GM12878 (cell line): ENCODE measurements at regions not wholly inside any gene's neighbourhood (a gene's known extent, or its start where the extent isn't known, plus 50 kb on each side); places are given as distances from the start of the nearest gene placed in this dataset.

Experiments
- ATAC-seq: fragments of 200-7000 bp; cut with Tn5 transposase; 3 replicates; pipeline ENCODE4 v1.9.1; 2020; ENCODE audit warnings: mild to moderate bottlenecking, moderate library complexity
- BruUV-seq: library from RNA; stranded (reverse); fragments of 400-500 nt; replicated peaks from 2 replicates; lab custom pipeline; 2021; lab: Mats Ljungman, UMichigan
- CTCF ChIA-PET: fragments of 300-600 bp; sonication (Branson Sonifier 250); formaldehyde crosslinking; extraction: SDS; loops from one replicate; lab custom pipeline; 2021; ENCODE audit warnings: inconsistent platforms; lab: Yijun Ruan, JAX
- POLR2A ChIA-PET: fragments of 350-600 bp; formaldehyde crosslinking; extraction: SDS; loops from one replicate; lab custom pipeline; 2021; ENCODE audit warnings: inconsistent platforms; lab: Charles Lee
- RAD21 ChIA-PET: fragments of 300-600 bp; sonication (Branson Sonifier 250); formaldehyde crosslinking; loops from one replicate; lab custom pipeline; 2023; ENCODE audit warnings: antibody characterized with exemption; ENCODE audit not compliant: unreplicated experiment; lab: Charles Lee
- SMC1A ChIA-PET: fragments of 300-600 bp; sonication (Branson Sonifier 250); formaldehyde crosslinking; loops from one replicate; lab custom pipeline; 2023; ENCODE audit not compliant: unreplicated experiment, uncharacterized antibody; lab: Charles Lee
- DNase-seq: peaks from one replicate; pipeline ENCODE4 v3.0.0-alpha.2; 2011; ENCODE audit warnings: low read depth, low spot score
- FAIRE-seq: peaks from 3 replicates; lab custom pipeline; 2011; peaks lifted over from hg19 to GRCh38; lab: Jason Lieb, UNC
- H2AFZ ChIP-seq: 2 replicates; pipeline ENCODE4 v1.6.0; 2011; ENCODE audit warnings: low read depth, low read length, control low read depth; ENCODE audit not compliant: control insufficient read depth
- H3K27ac ChIP-seq: 2 replicates; pipeline ENCODE4 v1.5.1; 2011; ENCODE audit warnings: control low read depth; ENCODE audit not compliant: control insufficient read depth, insufficient read depth
- H3K27me3 ChIP-seq, 2 experiments: replicated peaks in 1 of 2; 2 replicates each; pipeline versions ENCODE4 v1.6.0 to v1.6.1; 2011; ENCODE audit warnings: low read length in 1 of 2; ENCODE audit not compliant: control insufficient read depth in 2 of 2, insufficient read depth in 2 of 2
- H3K36me3 ChIP-seq, 2 experiments: 2 replicates each; pipeline ENCODE4 v1.5.1; 2011; ENCODE audit warnings: low read length in 1 of 2; ENCODE audit not compliant: control insufficient read depth in 2 of 2, insufficient read depth in 2 of 2
- H3K4me1 ChIP-seq: 2 replicates; pipeline ENCODE4 v1.6.1; 2011; ENCODE audit warnings: mild to moderate bottlenecking, low read length, moderate library complexity, mixed read lengths; ENCODE audit not compliant: control insufficient read depth, insufficient read depth
- H3K4me2 ChIP-seq: 2 replicates; pipeline ENCODE4 v1.6.0; 2011; ENCODE audit warnings: control low read depth; ENCODE audit not compliant: control insufficient read depth, insufficient read depth
- H3K4me3 ChIP-seq: fragments of 200-600 bp; sonication (generic); 2 replicates; pipeline ENCODE4 v1.5.1; 2016
- H3K79me2 ChIP-seq: 2 replicates; pipeline ENCODE4 v1.6.0; 2011; ENCODE audit warnings: low read length; ENCODE audit not compliant: control insufficient read depth, insufficient read depth
- H3K9ac ChIP-seq: 2 replicates; pipeline ENCODE4 v1.8.0; 2011; ENCODE audit warnings: low read length, control low read depth, mixed read lengths; ENCODE audit not compliant: control insufficient read depth, insufficient read depth
- H3K9me3 ChIP-seq: replicated peaks from 3 replicates; pipeline ENCODE4 v1.5.1; 2011; ENCODE audit warnings: mild to moderate bottlenecking, low read length; ENCODE audit not compliant: control insufficient read depth, insufficient read depth
- H4K20me1 ChIP-seq: 2 replicates; pipeline ENCODE4 v1.6.0; 2011; ENCODE audit not compliant: control insufficient read depth, insufficient read depth
- CHD1 ChIP-seq: IDR thresholded peaks from 2 replicates; pipeline ENCODE4 v1.6.1; 2012; ENCODE audit warnings: low read depth, low read length, improper control_type of control experiment
- HCFC1 ChIP-seq: fragments of 150-350 bp; IDR thresholded peaks from 2 replicates; pipeline ENCODE4 v1.6.1; 2014; ENCODE audit warnings: low read length
- IKZF2 ChIP-seq, 2 experiments: fragments of 450-650 bp; IDR thresholded peaks; 2 replicates each; pipeline ENCODE4 v1.6.1; 2017; ENCODE audit warnings: mild to moderate bottlenecking in 2 of 2, moderate library complexity in 2 of 2
- KLF5 ChIP-seq: fragments of 450-650 bp; IDR thresholded peaks from 2 replicates; pipeline ENCODE4 v1.6.1; 2014; ENCODE audit warnings: mild to moderate bottlenecking; ENCODE audit not compliant: partially characterized antibody
- MEF2B ChIP-seq: fragments of 450-650 bp; IDR thresholded peaks from 2 replicates; pipeline ENCODE4 v1.6.1; 2018; ENCODE audit warnings: mild to moderate bottlenecking, moderate library complexity; ENCODE audit not compliant: partially characterized antibody, poor library complexity, severe bottlenecking
- PML ChIP-seq: IDR thresholded peaks from 2 replicates; pipeline ENCODE4 v1.6.1; 2012; ENCODE audit warnings: low read length, inconsistent platforms
- SIN3A ChIP-seq: IDR thresholded peaks from 2 replicates; pipeline ENCODE4 v1.6.1; 2012; ENCODE audit warnings: low read depth, low read length, improper control_type of control experiment
- STAT1 ChIP-seq: fragments of 450-650 bp; conservative IDR thresholded peaks from 2 replicates; pipeline ENCODE4 v1.6.1; 2014; ENCODE audit warnings: antibody characterized with exemption, mild to moderate bottlenecking
- TBL1XR1 ChIP-seq: IDR thresholded peaks from 2 replicates; pipeline ENCODE4 v1.6.1; 2012; ENCODE audit warnings: low read depth, low read length, improper control_type of control experiment
- YY1 ChIP-seq: IDR thresholded peaks from 2 replicates; pipeline ENCODE4 v1.6.1; 2011; ENCODE audit warnings: low read depth, mild to moderate bottlenecking, low read length
- ZNF24 ChIP-seq: fragments of 450-650 bp; IDR thresholded peaks from 2 replicates; pipeline ENCODE4 v1.6.1; 2017; ENCODE audit warnings: antibody characterized with exemption, mild to moderate bottlenecking
- ZNF622 ChIP-seq: fragments of 450-650 bp; IDR thresholded peaks from 2 replicates; pipeline ENCODE4 v1.6.1; 2017; ENCODE audit warnings: mild to moderate bottlenecking, inconsistent platforms
- ZSCAN29 ChIP-seq: fragments of 450-650 bp; IDR thresholded peaks from 2 replicates; pipeline ENCODE4 v1.6.1; 2017; ENCODE audit warnings: mild to moderate bottlenecking, moderate library complexity
- WGBS: methylation state at CpG from one replicate; pipeline ENCODE4 v1.1.6; 2016; ENCODE audit warnings: low lambda C conversion rate; ENCODE audit not compliant: insufficient replicate concordance, insufficient coverage; ENCODE audit errors: missing lambda C conversion rate; 5-methylcytosine and 5-hydroxymethylcytosine counted together
- in situ Hi-C: fragments of 300-500 bp; cut with MboI; formaldehyde crosslinking; loops from 9 replicates; pipeline ENCODE4 v1.14.3; 2018; ENCODE audit warnings: mixed read lengths
- intact Hi-C: fragments of 100-400 bp; cut with micrococcal nuclease; formaldehyde crosslinking; loops from one replicate; pipeline ENCODE4 v1.14.2; 2022; ENCODE audit not compliant: unreplicated experiment

DNA sequence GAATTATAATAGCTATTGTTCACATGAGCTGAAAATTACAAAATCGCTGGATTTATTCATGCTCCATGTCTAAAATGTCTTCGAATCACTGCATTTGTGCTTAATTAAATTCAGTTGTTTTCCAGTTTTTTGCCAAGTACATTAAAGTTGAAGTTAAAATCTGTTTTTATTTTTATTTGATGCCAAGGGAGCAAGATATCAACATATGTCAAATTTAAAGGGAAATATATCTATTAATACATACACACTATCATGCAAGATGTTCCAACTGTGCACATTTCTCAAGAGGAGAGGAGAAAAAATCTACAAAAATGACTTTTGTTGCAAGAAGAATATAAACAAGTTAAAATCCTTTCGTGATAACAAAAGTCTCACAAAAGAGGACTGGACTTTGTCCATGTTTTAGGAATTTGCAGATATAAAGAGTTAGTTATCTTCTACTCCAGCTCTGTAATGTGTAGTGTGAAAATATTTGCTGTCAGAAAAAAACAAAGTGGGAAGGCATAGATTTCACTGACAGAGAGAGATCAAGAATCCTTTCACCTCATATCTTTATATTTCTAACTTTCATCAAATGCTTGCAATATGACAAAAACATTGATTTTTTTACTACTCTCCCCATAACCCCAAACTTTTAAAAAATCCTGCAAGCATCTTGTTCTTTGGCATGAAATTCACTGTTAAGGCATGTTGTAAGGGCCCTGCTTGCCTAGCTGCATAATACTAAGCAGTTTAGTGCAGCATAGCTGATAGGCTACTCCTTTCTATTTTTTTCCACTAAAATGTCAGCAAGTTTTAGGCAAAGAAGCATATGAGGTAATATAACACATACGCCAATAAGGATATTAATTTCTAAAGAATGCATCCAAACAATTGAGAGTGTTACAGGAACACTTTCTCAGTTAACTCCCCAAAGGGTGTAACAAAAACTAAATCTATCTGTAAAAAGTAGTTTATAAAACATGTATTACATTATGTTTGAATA, 340.2 kb upstream of the ADAMTS5 start:
- FAIRE-seq (no peak), DNase-seq (no peak), ATAC-seq (no peak)
- Histone ChIP-seq H3K9me3 (no peaks in the 10 kb centered on the region; the same call in 2 of the 3 replicates), H3K4me2 (no peak overlapping the region), H4K20me1 (no peaks in the 10 kb centered on the region), H3K36me3 (no peaks in the 10 kb centered on the region), H3K27me3 (no peaks in the 10 kb centered on the region), H3K9ac (no peak overlapping the region), H3K4me3 (no peak overlapping the region), H3K4me1 (no peaks in the 10 kb centered on the region), H2AFZ (no peak overlapping the region), H3K27ac (no peak overlapping the region), H3K79me2 (no peaks in the 10 kb centered on the region)
- POLR2A ChIA-PET, result no interaction called here
- SMC1A ChIA-PET, result no interaction called here
- in situ Hi-C loops (no loop called here), intact Hi-C loops (no loop called here)
- CTCF ChIA-PET, result no interaction called here
- RAD21 ChIA-PET, result no interaction called here
- no TSS peak for BruUV-seq
- TF ChIP-seq YY1 (no peak), STAT1 (no peak), SIN3A (no peak), PML (no peak), TBL1XR1 (no peak), IKZF2 (IDR thresholded peaks at IDR 0.05) (no peak), KLF5 (no peak), CHD1 (no peak), MEF2B (no peak), ZNF622 (no peak), HCFC1 (no peak), ZNF24 (no peak), ZSCAN29 (no peak)
- 0% methylated on average over 4 of the region's 4 CpGs for WGBS
